Stomach (tissue), 4 donors: ENCODE measurements at regions not wholly inside any gene's neighbourhood (a gene's known extent, or its start where the extent isn't known, plus 50 kb on each side); places are given as distances from the start of the nearest gene placed in this dataset.

Source experiments
- EP300 ChIP-seq: sonication (generic); formaldehyde crosslinking; IDR thresholded peaks from one replicate; pipeline ENCODE4 v1.6.1; 2017; ENCODE audit warnings: antibody characterized with exemption
- POLR2A ChIP-seq, 4 donors: fragments of 450-650 bp; IDR thresholded peaks; one replicate each; pipeline ENCODE4 v1.6.1; 2016; ENCODE audit warnings: antibody characterized with exemption in 4 of 4, control low read depth in 2 of 4, mild to moderate bottlenecking in 1 of 4, moderate library complexity in 1 of 4
- POLR2AphosphoS5 ChIP-seq, 3 donors: sonication (generic); formaldehyde crosslinking; IDR thresholded peaks; one replicate each; pipeline ENCODE4 v1.6.1; 2016; ENCODE audit warnings: antibody characterized with exemption in 3 of 3
- TF ChIP-seq, protein P1 (sequence below), 7 experiments: fragments of 450-650 bp in 4 of 7; fragments of 200-600 bp in 3 of 7; sonication (generic) in 3 of 7; IDR thresholded peaks; one replicate each; pipeline ENCODE4 v1.5.1; 2016 to 2019; ENCODE audit warnings: antibody characterized with exemption in 7 of 7, control low read depth in 2 of 7, mild to moderate bottlenecking in 1 of 7

GRCh38 chr12:75721796-75722195 lies 210.4 kb upstream of the KRR1 start:
- TF ChIP-seq POLR2A (IDR thresholded peaks at IDR 0.05) (no peak), EP300 (no peak), POLR2AphosphoS5 (IDR thresholded peaks at IDR 0.05) (no peak)
- TF ChIP-seq, protein P1, sequence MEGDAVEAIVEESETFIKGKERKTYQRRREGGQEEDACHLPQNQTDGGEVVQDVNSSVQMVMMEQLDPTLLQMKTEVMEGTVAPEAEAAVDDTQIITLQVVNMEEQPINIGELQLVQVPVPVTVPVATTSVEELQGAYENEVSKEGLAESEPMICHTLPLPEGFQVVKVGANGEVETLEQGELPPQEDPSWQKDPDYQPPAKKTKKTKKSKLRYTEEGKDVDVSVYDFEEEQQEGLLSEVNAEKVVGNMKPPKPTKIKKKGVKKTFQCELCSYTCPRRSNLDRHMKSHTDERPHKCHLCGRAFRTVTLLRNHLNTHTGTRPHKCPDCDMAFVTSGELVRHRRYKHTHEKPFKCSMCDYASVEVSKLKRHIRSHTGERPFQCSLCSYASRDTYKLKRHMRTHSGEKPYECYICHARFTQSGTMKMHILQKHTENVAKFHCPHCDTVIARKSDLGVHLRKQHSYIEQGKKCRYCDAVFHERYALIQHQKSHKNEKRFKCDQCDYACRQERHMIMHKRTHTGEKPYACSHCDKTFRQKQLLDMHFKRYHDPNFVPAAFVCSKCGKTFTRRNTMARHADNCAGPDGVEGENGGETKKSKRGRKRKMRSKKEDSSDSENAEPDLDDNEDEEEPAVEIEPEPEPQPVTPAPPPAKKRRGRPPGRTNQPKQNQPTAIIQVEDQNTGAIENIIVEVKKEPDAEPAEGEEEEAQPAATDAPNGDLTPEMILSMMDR (IDR thresholded peaks at IDR 0.05): no peak
